Right lobe of liver (tissue), 4 donors: ENCODE measurements at regions not wholly inside any gene's neighbourhood (a gene's known extent, or its start where the extent isn't known, plus 50 kb on each side); places are given as distances from the start of the nearest gene placed in this dataset.

Experiments used
- POLR2A ChIP-seq: fragments of 450-650 bp; IDR thresholded peaks from one replicate; pipeline ENCODE4 v1.6.1; 2017; ENCODE audit warnings: antibody characterized with exemption, mild to moderate bottlenecking
- TF ChIP-seq, protein P1 (sequence below), 4 donors: fragments of 200-600 bp in 3 of 4; fragments of 450-650 bp in 1 of 4; IDR thresholded peaks; one replicate each; pipeline versions ENCODE4 v1.5.1 to v1.8.0; 2016 to 2022; ENCODE audit warnings: antibody characterized with exemption in 4 of 4, mild to moderate bottlenecking in 2 of 4
- donor health status: DM: no; HTN: no; CAD: no.
- donor health status: DM: no; HTN: no; CAD: no.
- donor health status: DM: no; HTN: yes; CAD: no.

GRCh38 chr3:86168512-86168911 lies 822.4 kb downstream of the VGLL3 start:
- no peak for TF ChIP-seq POLR2A
- TF ChIP-seq, protein P1, sequence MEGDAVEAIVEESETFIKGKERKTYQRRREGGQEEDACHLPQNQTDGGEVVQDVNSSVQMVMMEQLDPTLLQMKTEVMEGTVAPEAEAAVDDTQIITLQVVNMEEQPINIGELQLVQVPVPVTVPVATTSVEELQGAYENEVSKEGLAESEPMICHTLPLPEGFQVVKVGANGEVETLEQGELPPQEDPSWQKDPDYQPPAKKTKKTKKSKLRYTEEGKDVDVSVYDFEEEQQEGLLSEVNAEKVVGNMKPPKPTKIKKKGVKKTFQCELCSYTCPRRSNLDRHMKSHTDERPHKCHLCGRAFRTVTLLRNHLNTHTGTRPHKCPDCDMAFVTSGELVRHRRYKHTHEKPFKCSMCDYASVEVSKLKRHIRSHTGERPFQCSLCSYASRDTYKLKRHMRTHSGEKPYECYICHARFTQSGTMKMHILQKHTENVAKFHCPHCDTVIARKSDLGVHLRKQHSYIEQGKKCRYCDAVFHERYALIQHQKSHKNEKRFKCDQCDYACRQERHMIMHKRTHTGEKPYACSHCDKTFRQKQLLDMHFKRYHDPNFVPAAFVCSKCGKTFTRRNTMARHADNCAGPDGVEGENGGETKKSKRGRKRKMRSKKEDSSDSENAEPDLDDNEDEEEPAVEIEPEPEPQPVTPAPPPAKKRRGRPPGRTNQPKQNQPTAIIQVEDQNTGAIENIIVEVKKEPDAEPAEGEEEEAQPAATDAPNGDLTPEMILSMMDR (IDR thresholded peaks at IDR 0.05): no peak
